Thyroid gland (tissue), 4 donors: ENCODE measurements at regions not wholly inside any gene's neighbourhood (a gene's known extent, or its start where the extent isn't known, plus 50 kb on each side); places are given as distances from the start of the nearest gene placed in this dataset.

Source experiments
- POLR2A ChIP-seq, 2 donors: fragments of 450-650 bp; IDR thresholded peaks; one replicate each; pipeline ENCODE4 v1.6.1; 2017; ENCODE audit warnings: antibody characterized with exemption in 2 of 2, mild to moderate bottlenecking in 2 of 2, moderate library complexity in 1 of 2
- TF ChIP-seq, protein P1 (sequence below), 6 experiments: fragments of 200-600 bp in 3 of 6; fragments of 450-650 bp in 3 of 6; sonication (generic) in 3 of 6; IDR thresholded peaks; one replicate each; pipeline ENCODE4 v1.5.1; 2016 to 2019; ENCODE audit warnings: antibody characterized with exemption in 6 of 6, mild to moderate bottlenecking in 2 of 6, inconsistent platforms in 1 of 6, moderate library complexity in 1 of 6

DNA sequence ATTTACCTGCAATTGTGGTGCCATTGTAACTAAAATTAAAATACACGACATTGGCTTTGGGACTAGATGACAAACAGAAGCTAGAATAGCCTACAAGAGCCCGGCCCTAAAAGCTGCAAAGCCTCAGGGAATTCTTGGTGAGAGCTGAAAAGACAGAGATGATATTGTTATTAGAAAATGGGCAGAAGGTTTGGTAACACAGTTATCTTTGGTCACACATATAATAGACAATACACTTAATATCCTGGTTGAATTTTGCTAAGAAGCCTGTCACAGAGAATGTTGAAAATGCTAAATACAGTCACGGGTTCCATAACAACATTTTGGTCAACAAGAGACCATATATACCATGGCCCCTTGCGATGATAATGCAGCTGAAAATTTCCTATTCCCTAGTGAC is 157.3 kb upstream of the CDH19 start:
- TF ChIP-seq, protein P1, sequence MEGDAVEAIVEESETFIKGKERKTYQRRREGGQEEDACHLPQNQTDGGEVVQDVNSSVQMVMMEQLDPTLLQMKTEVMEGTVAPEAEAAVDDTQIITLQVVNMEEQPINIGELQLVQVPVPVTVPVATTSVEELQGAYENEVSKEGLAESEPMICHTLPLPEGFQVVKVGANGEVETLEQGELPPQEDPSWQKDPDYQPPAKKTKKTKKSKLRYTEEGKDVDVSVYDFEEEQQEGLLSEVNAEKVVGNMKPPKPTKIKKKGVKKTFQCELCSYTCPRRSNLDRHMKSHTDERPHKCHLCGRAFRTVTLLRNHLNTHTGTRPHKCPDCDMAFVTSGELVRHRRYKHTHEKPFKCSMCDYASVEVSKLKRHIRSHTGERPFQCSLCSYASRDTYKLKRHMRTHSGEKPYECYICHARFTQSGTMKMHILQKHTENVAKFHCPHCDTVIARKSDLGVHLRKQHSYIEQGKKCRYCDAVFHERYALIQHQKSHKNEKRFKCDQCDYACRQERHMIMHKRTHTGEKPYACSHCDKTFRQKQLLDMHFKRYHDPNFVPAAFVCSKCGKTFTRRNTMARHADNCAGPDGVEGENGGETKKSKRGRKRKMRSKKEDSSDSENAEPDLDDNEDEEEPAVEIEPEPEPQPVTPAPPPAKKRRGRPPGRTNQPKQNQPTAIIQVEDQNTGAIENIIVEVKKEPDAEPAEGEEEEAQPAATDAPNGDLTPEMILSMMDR (IDR thresholded peaks at IDR 0.05) = no peak
- TF ChIP-seq POLR2A (IDR thresholded peaks at IDR 0.05) = no peak
